HG03039 (cell line): ENCODE measurements at regions not wholly inside any gene's neighbourhood (a gene's known extent, or its start where the extent isn't known, plus 50 kb on each side); places are given as distances from the start of the nearest gene placed in this dataset.

Source experiments
- ATAC-seq: cut with Tn5 transposase; IDR thresholded peaks from one replicate; pipeline ENCODE4 v1.9.1; 2021; ENCODE audit warnings: mild to moderate bottlenecking, moderate library complexity; ENCODE audit not compliant: unreplicated experiment

GRCh38 chr2:228263156-228263555, 81.7 kb upstream of the SPHKAP start:
- ATAC-seq = no peak

- ATAC-seq = no peak
Measured at GRCh38 chr2:228261546-228261945, 80.1 kb upstream of the SPHKAP start.

- ATAC-seq = no peak
Measured at GRCh38 chr2:228257379-228257778, 75.9 kb upstream of the SPHKAP start.

GRCh38 chr2:228253752-228254151, 72.3 kb upstream of the SPHKAP start:
- ATAC-seq = no peak

- ATAC-seq = no peak
Measured at GRCh38 chr2:228247335-228247734, 65.8 kb upstream of the SPHKAP start.

- ATAC-seq = no peak
Measured at GRCh38 chr2:228245601-228246000, 64.1 kb upstream of the SPHKAP start.

GRCh38 chr2:228242591-228242990, 61.1 kb upstream of the SPHKAP start:
- ATAC-seq = no peak

GRCh38 chr2:228239907-228240561, 58.5 kb upstream of the SPHKAP start:
- no peak for ATAC-seq

- ATAC-seq = no peak
Measured at GRCh38 chr2:228239207-228239906, 57.9 kb upstream of the SPHKAP start.
